ENCODE measurements at regions not wholly inside any gene's neighbourhood (a gene's known extent, or its start where the extent isn't known, plus 50 kb on each side); places are given as distances from the start of the nearest gene placed in this dataset.
"Not testable (repeated sequence)": the region's sequence is repeated elsewhere in the genome, so short reads cannot be mapped to it uniquely, and the experiment has no call there.

GRCh38 chr18:34280000-34280399 lies 55.3 kb upstream of the NOL4 start:
- no peak for DNase-seq (ENCODE audit: low read depth)

DNA sequence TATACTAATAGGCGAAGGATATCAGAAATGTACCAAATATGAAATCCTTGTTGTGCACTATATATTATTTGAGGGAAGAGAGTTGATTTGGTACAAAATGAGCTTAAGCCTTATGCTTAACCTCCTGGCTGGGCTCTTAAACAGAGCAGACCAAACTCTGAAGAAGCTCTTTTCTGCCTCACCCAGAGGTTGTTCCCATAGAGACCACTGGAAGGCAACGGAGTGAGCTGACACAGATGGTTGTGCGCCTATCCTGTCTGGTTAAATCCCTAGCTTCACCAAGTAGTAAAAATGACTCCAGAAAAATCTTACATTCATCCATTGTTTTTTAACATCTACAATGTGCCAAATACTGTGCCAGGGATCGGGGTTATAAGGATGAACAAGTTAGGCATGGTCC lies 55.9 kb upstream of the NOL4 start:
- DNase-seq (ENCODE audit: low read depth) = no peak

DNA sequence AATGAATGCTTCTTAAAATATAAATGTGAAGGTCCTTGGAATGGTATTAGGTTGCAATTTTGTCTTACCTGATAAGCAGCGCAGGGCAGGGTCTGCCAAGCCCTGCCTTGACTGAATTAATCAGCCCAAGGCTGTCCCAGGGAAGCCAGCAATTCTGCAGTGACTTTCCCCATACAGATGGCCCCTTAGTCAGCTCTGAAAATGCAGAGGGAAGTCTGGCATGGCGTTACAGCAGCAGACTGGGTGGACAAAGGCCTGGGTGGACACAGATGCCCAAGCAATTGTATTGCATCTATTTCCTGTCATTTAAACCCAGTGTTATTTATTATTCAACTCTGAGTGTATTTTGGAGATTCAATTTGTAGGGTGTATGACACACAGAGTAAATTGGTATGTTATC lies 56.6 kb upstream of the NOL4 start:
- DNase-seq (ENCODE audit: low read depth) = no peak

DNA sequence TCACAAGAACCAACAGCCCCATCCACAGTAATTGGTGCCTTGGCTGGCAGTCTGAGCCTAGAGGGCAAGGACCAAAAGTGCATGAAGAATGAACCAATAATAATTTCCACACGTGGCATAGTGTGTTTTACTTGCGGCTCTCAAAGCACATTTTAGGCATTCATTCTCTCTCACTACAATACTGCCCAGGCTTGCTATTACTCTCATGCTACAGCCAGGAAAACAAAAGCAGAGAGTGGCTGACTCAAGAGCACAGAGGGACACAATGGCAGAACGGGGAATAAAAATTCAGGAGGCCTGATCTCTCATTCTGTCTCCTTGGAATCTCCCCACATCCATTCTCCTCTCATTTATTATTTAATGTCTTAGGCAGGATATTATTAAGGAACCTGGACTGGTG lies 57.0 kb upstream of the NOL4 start:
- DNase-seq (ENCODE audit: low read depth) = no peak

DNA sequence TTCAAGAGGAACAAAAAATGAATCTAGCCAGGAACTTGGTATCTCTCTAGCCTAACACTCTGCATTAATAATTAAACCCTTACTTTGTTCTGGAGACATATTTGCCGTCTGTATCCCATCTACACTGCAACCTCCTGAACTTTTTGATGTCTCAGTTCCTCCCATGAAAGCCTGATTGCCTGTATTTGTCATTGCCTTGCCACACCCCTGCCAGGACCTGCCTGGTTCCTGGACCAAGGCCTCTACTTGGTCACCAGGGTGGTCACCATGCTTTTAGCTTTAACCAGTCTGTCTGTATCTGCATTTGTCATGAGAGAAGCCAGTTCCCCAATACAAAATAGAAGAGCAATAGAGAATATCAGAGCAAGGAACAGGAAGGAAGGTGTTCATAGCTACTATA lies 58.8 kb upstream of the NOL4 start:
- no peak for DNase-seq (ENCODE audit: low read depth)

- DNase-seq (ENCODE audit: low read depth) = no peak
Observed at GRCh38 chr18:34287825-34288224, 63.1 kb upstream of the NOL4 start.

- DNase-seq (ENCODE audit: low read depth) = no peak
Observed at GRCh38 chr18:34292594-34292993, 67.9 kb upstream of the NOL4 start.

DNA sequence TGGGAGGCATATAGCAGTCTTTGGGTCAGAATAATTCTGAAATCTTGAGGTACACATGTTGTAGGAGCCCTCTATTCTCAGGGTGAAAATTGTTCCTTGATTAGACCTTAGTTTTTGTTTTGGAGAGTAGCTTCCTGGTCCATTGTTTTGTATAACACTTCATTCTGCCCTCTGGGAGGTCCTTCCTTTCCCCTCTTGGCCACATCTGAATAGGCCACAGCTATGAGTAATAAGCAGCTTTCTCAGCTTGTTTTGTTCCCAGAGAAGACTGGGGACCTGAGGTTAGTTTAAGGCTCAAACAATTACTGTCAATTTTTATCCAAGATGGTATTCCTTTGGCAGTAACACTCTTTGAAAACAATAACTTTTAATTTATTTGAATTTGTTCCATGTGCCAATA lies 72.6 kb upstream of the NOL4 start:
- no peak for DNase-seq (ENCODE audit: low read depth)

- DNase-seq (ENCODE audit: low read depth) = no peak
Observed at GRCh38 chr18:34299828-34300227, 75.1 kb upstream of the NOL4 start.

DNA sequence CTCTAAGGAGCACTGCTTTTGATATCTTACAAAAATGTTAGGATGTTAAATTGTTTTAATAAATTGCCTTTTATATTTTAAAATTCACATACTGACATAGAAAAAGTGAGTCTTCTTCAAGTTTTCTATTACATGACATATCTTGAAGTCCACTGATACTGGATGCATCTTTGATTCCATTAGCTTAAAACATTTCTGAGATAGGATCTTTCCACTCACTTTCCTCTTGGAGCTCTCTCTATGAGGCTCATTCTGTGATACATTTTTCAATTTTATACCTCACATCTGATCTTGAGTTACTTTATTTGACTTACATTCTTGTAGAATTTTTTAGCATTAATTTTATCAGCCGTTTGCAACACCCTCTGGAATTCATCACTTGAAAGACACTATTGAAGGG lies 86.8 kb upstream of the NOL4 start:
- DNase-seq (ENCODE audit: low read depth) = no peak

DNA sequence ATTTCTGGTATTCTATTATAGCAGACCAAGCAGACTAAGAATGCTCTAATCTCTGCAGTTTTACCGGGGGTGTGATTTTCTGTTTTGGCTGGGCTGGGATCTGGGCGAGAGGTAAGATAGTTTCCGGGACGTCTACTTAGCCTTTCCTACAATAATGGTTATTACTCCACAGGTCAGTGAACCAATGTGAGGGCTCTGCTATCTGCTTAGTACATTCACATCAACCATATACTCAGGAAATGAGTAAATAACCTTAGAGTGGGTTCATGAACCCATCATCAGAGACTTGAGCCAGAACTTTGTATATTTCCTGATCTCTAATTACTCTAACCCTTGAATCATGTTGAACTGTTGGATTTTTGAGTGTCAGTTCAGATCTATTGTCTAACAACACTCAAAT lies 90.1 kb upstream of the NOL4 start:
- no peak for DNase-seq (ENCODE audit: low read depth)

DNA sequence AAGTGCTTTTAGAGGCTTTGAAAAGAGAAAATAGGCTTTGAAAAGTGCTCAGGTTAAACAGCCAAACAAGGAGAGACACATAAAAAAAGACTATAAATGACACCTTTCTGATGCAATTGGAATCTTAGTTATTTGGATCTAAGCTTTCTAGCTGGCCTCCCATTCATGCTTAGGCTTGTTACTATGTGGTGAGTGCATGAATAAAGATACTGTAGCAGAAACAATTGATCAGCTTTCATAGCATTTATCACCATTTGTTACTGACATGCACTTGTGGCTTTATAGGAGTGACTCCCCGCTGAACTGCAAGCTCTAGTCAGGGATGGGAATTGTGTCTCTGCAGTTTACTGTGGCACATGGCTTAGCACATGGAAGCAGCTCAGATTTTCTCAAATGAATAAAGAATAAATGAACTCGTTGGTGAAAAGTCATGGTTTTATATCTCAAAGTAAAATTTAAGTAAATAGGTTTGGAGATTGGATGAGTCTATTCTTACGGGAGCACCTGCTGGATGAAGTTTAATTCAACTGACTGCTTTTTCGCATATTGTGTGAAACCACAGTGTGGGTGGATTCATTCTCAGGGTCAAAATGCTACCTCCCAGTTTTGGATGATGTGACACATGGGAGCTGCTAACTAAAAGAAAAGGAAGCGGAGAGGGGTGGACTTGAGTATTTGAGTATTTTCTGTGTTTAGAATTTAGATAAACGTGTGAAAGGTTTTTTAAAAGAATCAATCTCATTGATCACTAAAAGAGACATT lies 91.1 kb upstream of the NOL4 start:
- no peak for DNase-seq (ENCODE audit: low read depth)

DNA sequence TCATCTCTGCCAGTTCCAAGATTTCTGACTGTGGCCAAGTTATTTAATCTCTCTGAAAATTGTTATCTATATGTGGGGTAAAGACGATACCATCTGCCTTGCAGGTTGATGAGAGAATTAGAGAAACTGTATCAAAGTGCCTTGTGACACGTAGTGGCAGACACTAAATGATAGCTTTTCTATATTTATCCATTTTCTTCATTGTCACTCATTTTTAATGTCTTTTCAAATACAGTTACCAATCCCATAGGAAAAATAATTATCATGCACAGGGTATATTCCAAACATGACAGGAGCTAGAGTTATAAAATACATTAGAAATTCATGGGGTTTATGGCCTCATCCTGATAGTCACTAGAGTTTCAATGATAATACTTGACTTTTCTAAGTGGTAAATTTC lies 95.6 kb upstream of the NOL4 start:
- DNase-seq (ENCODE audit: low read depth) = no peak

DNA sequence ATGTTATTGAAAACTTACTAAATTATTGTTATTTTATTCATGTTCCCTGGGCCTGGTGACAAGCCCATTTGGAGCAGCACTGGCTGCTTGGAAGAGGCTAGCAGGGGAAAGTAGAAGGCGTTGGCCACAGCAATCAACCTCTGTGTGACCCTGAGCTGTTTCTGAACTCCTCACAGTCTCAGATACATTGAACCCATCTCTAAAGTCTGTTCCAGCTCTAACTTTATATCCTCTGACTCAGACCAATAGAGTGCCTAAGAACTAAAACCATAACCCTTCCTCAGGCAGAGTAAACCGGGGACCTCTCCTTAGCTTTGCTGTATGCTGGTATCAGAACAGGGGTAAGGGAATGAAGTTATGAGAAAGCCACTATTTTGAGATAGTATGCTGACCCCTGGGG lies 96.4 kb upstream of the NOL4 start:
- DNase-seq (ENCODE audit: low read depth) = no peak

- DNase-seq (ENCODE audit: low read depth) = peak; percentile 40
Observed at GRCh38 chr18:34322365-34323289, 97.9 kb upstream of the NOL4 start.

DNA sequence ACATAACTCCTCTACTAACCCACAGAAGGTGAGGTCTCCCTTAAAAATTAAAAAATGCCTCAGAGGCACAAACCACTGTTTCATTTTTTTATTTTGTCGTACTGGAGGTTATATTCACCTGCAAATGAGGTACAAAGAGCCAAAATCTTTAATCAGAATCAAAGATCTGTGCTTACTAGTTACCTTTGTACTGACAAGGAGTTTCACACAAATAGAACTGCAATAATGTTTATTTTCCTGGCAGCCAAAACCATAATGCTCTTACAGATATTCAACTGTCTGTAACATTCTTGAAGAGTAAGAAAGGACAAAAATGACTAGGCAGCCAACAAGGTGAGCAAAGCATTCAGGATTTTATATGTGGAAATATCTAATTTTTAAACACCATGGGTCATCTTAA lies 105.1 kb upstream of the NOL4 start:
- DNase-seq (ENCODE audit: low read depth) = no peak

- no peak for DNase-seq (ENCODE audit: low read depth)
Observed at GRCh38 chr18:34330308-34330707, 105.6 kb upstream of the NOL4 start.

GRCh38 chr18:34330907-34331306 lies 106.2 kb upstream of the NOL4 start:
- DNase-seq (ENCODE audit: low read depth) = not testable (repeated sequence)

DNA sequence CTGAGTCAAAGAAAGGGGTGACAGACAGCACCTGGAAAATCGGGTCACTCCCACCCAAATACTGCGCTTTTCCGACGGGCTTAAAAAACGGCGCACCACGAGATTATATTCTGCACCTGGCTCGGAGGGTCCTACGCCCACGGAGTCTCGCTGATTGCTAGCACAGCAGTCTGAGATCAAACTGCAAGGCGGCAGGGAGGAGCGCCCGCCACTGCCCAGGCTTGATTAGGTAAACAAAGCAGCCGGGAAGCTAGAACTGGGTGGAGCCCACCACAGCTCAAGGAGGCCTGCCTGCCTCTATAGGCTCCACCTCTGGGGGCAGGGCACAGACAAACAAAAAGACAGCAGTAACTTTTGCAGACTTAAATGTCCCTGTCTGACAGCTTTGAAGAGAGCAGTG lies 106.6 kb upstream of the NOL4 start:
- not testable (repeated sequence) for DNase-seq (ENCODE audit: low read depth)

DNA sequence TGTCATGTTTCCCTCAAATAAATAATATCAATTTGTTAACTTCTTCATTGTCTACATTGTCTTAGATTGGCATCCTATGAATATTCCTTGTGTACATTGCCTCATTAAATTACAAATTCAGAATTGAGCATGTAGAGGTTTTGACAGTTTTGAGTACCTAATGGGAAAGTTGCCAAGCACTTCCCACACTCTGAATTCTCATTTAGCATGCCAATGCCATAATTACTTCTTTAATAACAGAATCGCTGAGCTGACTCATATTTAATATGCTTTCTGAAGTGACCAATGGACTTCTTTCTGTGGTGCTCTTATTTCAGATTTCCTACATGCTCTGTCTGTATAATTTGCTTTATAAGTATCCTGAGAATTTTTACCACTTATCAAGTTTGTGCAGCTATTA lies 114.4 kb upstream of the NOL4 start:
- DNase-seq (ENCODE audit: low read depth) = no peak

- peak; percentile 80 for DNase-seq (ENCODE audit: low read depth)
Observed at GRCh38 chr18:34342960-34343359, 118.2 kb upstream of the NOL4 start.

GRCh38 chr18:34345738-34346137 lies 121.0 kb upstream of the NOL4 start:
- DNase-seq (ENCODE audit: low read depth) = peak; percentile 3

- DNase-seq (ENCODE audit: low read depth) = no peak
Observed at GRCh38 chr18:34350778-34351177, 126.1 kb upstream of the NOL4 start.

Data from HT1080 (cell line).